CD14-positive monocyte (primary cell): ENCODE measurements at regions not wholly inside any gene's neighbourhood (a gene's known extent, or its start where the extent isn't known, plus 50 kb on each side); places are given as distances from the start of the nearest gene placed in this dataset.

ENCODE experiments used
- DNase-seq, 3 donors: peaks; one replicate each; pipeline ENCODE4 v3.0.0-alpha.2; 2011 to 2022
- H2AFZ ChIP-seq: 2 replicates; pipeline ENCODE4 v1.6.0; 2012; ENCODE audit warnings: mild to moderate bottlenecking, low read depth, low read length, inconsistent platforms; ENCODE audit not compliant: insufficient read depth, poor library complexity, severe bottlenecking
- H3K27ac ChIP-seq, 2 donors: 1 replicate in 1 of 2; 2 replicates in 1 of 2; pipeline ENCODE4 v1.5.1; 2012 to 2013; ENCODE audit warnings: low read length in 2 of 2, control low read depth in 1 of 2, inconsistent platforms in 1 of 2, low read depth in 1 of 2, mild to moderate bottlenecking in 1 of 2
- H3K27me3 ChIP-seq, 2 donors: one replicate each; pipeline versions ENCODE4 v1.6.0 to v1.6.1; 2011 to 2013; ENCODE audit warnings: low read length in 2 of 2; ENCODE audit not compliant: control insufficient read depth in 2 of 2, insufficient read depth in 2 of 2
- H3K36me3 ChIP-seq, 2 donors: replicated peaks in 1 of 2; 1 replicate in 1 of 2; 2 replicates in 1 of 2; pipeline versions ENCODE4 v1.5.1 to v1.6.1; 2012 to 2013; ENCODE audit warnings: low read length in 2 of 2, control low read depth in 1 of 2, inconsistent platforms in 1 of 2, mild to moderate bottlenecking in 1 of 2; ENCODE audit not compliant: insufficient read depth in 2 of 2, control insufficient read depth in 1 of 2
- H3K4me1 ChIP-seq, 2 donors: 1 replicate in 1 of 2; 2 replicates in 1 of 2; pipeline versions ENCODE4 v1.5.1 to v1.6.1; 2012 to 2013; ENCODE audit warnings: low read length in 2 of 2, control low read depth in 1 of 2, inconsistent platforms in 1 of 2, mild to moderate bottlenecking in 1 of 2, moderate library complexity in 1 of 2; ENCODE audit not compliant: insufficient read depth in 2 of 2, control insufficient read depth in 1 of 2
- H3K4me2 ChIP-seq: replicated peaks from 2 replicates; pipeline ENCODE3; 2012; ENCODE audit warnings: low read length, moderate library complexity, mild to moderate bottlenecking; ENCODE audit not compliant: poor library complexity, severe bottlenecking; ENCODE audit errors: extremely low read depth
- H3K4me3 ChIP-seq, 3 experiments: fragments of 200-600 bp in 1 of 3; sonication (generic) in 1 of 3; replicated peaks in 1 of 3; 1 replicate in 2 of 3; 2 replicates in 1 of 3; pipeline ENCODE4 v1.5.1; 2011 to 2013; ENCODE audit warnings: low read length in 3 of 3, mild to moderate bottlenecking in 3 of 3, control low read depth in 2 of 3, low read depth in 2 of 3, inconsistent platforms in 1 of 3, moderate library complexity in 1 of 3
- H3K79me2 ChIP-seq: 2 replicates; pipeline ENCODE4 v1.6.0; 2012; ENCODE audit warnings: mild to moderate bottlenecking, control low read depth, inconsistent platforms, low read length, moderate library complexity; ENCODE audit not compliant: insufficient read depth
- H3K9ac ChIP-seq: 2 replicates; pipeline ENCODE4 v1.6.0; 2017; ENCODE audit warnings: low read length, mild to moderate bottlenecking; ENCODE audit not compliant: insufficient read depth, poor library complexity, severe bottlenecking
- H3K9me3 ChIP-seq, 2 donors: replicated peaks in 1 of 2; 1 replicate in 1 of 2; 2 replicates in 1 of 2; pipeline versions ENCODE4 v1.5.1 to v1.6.1; 2012 to 2013; ENCODE audit warnings: low read length in 2 of 2, control low read depth in 1 of 2; ENCODE audit not compliant: control insufficient read depth in 1 of 2, insufficient read depth in 1 of 2
- H4K20me1 ChIP-seq: 2 replicates; pipeline ENCODE4 v1.6.0; 2012; ENCODE audit warnings: mild to moderate bottlenecking, low read length, control low read depth, moderate library complexity; ENCODE audit not compliant: insufficient read depth
- H3K27ac Mint-ChIP-seq, 7 donors: one replicate each; pipeline ENCODE4 v1.8.0; 2020; ENCODE audit warnings: mild to moderate bottlenecking in 7 of 7, mixed read lengths in 7 of 7, moderate library complexity in 6 of 7, inconsistent platforms in 2 of 7
- H3K27me3 Mint-ChIP-seq, 3 donors: one replicate each; pipeline ENCODE4 v1.8.0; 2021 to 2022; ENCODE audit warnings: low read depth in 3 of 3, mild to moderate bottlenecking in 3 of 3, mixed read lengths in 3 of 3, moderate library complexity in 3 of 3, inconsistent platforms in 1 of 3
- H3K36me3 Mint-ChIP-seq, 2 donors: one replicate each; pipeline ENCODE4 v1.8.0; 2020; ENCODE audit warnings: mixed read lengths in 2 of 2, inconsistent platforms in 1 of 2, mild to moderate bottlenecking in 1 of 2
- H3K4me1 Mint-ChIP-seq: one replicate; pipeline ENCODE4 v1.8.0; 2020; ENCODE audit warnings: mild to moderate bottlenecking, mixed read lengths
- H3K4me3 Mint-ChIP-seq, 2 donors: one replicate each; pipeline ENCODE4 v1.8.0; 2020; ENCODE audit warnings: mild to moderate bottlenecking in 2 of 2, mixed read lengths in 2 of 2, moderate library complexity in 1 of 2
- H3K9me3 Mint-ChIP-seq, 7 donors: one replicate each; pipeline ENCODE4 v1.8.0; 2020 to 2022; ENCODE audit warnings: mixed read lengths in 7 of 7, mild to moderate bottlenecking in 6 of 7, moderate library complexity in 6 of 7, inconsistent platforms in 2 of 7
- CTCF ChIP-seq: fragments of 200-600 bp; IDR thresholded peaks from one replicate; pipeline ENCODE4 v1.8.0; 2022; ENCODE audit warnings: antibody characterized with exemption, mild to moderate bottlenecking
- WGBS: methylation state at CpG from one replicate; pipeline ENCODE4 v1.1.5; 2013; ENCODE audit warnings: missing lambda C conversion rate; ENCODE audit not compliant: insufficient coverage; 5-methylcytosine and 5-hydroxymethylcytosine counted together
- intact Hi-C, 2 donors: fragments of 100-400 bp; cut with micrococcal nuclease; formaldehyde crosslinking; loops; one replicate each; pipeline versions ENCODE4 v1.15.0 to v1.15.1; 2023

- H3K4me1 Mint-ChIP-seq = no peaks in the 10 kb centered on the region
- no peak overlapping the region for H3K9ac ChIP-seq
- H3K27ac Mint-ChIP-seq = no peak overlapping the region
- no peak overlapping the region for H3K4me3 ChIP-seq
- intact Hi-C loops = no loop called here
- no peak for DNase-seq
- no peaks in the 10 kb centered on the region for H3K27me3 ChIP-seq
- WGBS = 100% methylated on average over 1 of the region's 4 CpGs
- no peaks in the 10 kb centered on the region for H3K4me1 ChIP-seq
- no peaks in the 10 kb centered on the region for H3K9me3 ChIP-seq
- no peak overlapping the region for H2AFZ ChIP-seq
- H3K79me2 ChIP-seq = no peaks in the 10 kb centered on the region
- H3K4me3 Mint-ChIP-seq = no peak overlapping the region
- H4K20me1 ChIP-seq = no peaks in the 10 kb centered on the region
- H3K4me2 ChIP-seq = no peak overlapping the region
- no peak for TF ChIP-seq CTCF
- no peaks in the 10 kb centered on the region for H3K27me3 Mint-ChIP-seq
- peaks cover 0 to 3% (median 2%) of the 10 kb centered on the region in 7 donors for H3K9me3 Mint-ChIP-seq
- H3K36me3 ChIP-seq = no peaks in the 10 kb centered on the region
- no peaks in the 10 kb centered on the region for H3K36me3 Mint-ChIP-seq
- H3K27ac ChIP-seq = no peak overlapping the region
These were observed 1698.4 kb upstream of the SLC10A2 start for GRCh38 chr13:104764600-104764999.

GRCh38 chr13:104759069-104759468 is 1692.9 kb upstream of the SLC10A2 start:
- Histone ChIP-seq H3K9me3 (no peaks in the 10 kb centered on the region), H3K27me3 (no peaks in the 10 kb centered on the region), H3K4me1 (no peaks in the 10 kb centered on the region), H3K4me2 (no peak overlapping the region), H3K9ac (no peak overlapping the region), H3K36me3 (no peaks in the 10 kb centered on the region), H4K20me1 (no peaks in the 10 kb centered on the region), H3K27ac (no peak overlapping the region), H2AFZ (no peak overlapping the region), H3K4me3 (no peak overlapping the region), H3K79me2 (no peaks in the 10 kb centered on the region)
- Mint-ChIP-seq H3K4me1 (no peaks in the 10 kb centered on the region), H3K27me3 (no peaks in the 10 kb centered on the region), H3K27ac (no peak overlapping the region), H3K36me3 (no peaks in the 10 kb centered on the region), H3K9me3 (peaks cover 0 to 3% (median 2%) of the 10 kb centered on the region in 7 donors), H3K4me3 (no peak overlapping the region)
- WGBS = no CpG with 5 or more reads among the region's 3 CpGs
- no peak for DNase-seq
- no peak for TF ChIP-seq CTCF
- intact Hi-C loops = no loop called here
